ENCODE measurements at regions not wholly inside any gene's neighbourhood (a gene's known extent, or its start where the extent isn't known, plus 50 kb on each side); places are given as distances from the start of the nearest gene placed in this dataset.

DNA sequence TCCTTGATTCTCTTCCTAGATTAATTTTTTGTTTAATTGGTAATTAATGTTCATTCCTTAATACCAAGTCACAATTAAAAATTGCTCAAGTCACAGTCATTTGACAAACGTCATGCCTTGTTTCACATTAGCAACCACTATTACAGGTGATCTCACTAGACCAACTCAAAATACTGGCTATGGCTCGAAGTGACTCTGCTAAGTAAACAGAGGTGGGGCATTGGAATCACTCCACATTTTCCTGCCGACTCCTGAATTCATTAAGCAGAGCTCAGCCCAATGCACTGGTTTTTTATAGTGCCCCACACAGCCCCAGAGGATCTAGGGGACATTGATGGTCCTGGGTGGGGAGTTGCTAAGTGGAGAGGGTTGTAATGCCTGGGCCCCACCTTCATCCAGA lies 201.2 kb upstream of the NSMCE3 start:
- TF ChIP-seq, protein P1, sequence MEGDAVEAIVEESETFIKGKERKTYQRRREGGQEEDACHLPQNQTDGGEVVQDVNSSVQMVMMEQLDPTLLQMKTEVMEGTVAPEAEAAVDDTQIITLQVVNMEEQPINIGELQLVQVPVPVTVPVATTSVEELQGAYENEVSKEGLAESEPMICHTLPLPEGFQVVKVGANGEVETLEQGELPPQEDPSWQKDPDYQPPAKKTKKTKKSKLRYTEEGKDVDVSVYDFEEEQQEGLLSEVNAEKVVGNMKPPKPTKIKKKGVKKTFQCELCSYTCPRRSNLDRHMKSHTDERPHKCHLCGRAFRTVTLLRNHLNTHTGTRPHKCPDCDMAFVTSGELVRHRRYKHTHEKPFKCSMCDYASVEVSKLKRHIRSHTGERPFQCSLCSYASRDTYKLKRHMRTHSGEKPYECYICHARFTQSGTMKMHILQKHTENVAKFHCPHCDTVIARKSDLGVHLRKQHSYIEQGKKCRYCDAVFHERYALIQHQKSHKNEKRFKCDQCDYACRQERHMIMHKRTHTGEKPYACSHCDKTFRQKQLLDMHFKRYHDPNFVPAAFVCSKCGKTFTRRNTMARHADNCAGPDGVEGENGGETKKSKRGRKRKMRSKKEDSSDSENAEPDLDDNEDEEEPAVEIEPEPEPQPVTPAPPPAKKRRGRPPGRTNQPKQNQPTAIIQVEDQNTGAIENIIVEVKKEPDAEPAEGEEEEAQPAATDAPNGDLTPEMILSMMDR (IDR thresholded peaks at IDR 0.05) = no peak
- no peak for TF ChIP-seq POLR2A (IDR thresholded peaks at IDR 0.05)

All from ovary (tissue), 3 donors.